Astrocyte (in vitro differentiated cells and primary cell): ENCODE measurements at regions not wholly inside any gene's neighbourhood (a gene's known extent, or its start where the extent isn't known, plus 50 kb on each side); places are given as distances from the start of the nearest gene placed in this dataset.

Source experiments
- DNase-seq: peaks from one replicate; pipeline ENCODE4 v3.0.0-alpha.2; 2010; ENCODE audit warnings: low read depth
- FAIRE-seq: peaks from 2 replicates; lab custom pipeline; 2011; peaks lifted over from hg19 to GRCh38; lab: Jason Lieb, UNC
- H2AFZ ChIP-seq: 2 replicates; pipeline ENCODE4 v1.6.0; 2012; ENCODE audit warnings: low read depth, low read length, inconsistent platforms
- H3K27ac ChIP-seq: 2 replicates; pipeline ENCODE4 v1.5.1; 2011; ENCODE audit warnings: low read depth, low read length, inconsistent platforms
- H3K27me3 ChIP-seq: 2 replicates; pipeline ENCODE4 v1.6.0; 2011; ENCODE audit warnings: low read length, inconsistent platforms; ENCODE audit not compliant: insufficient read depth
- H3K36me3 ChIP-seq: 2 replicates; pipeline ENCODE4 v1.5.1; 2011; ENCODE audit warnings: low read length, inconsistent platforms; ENCODE audit not compliant: insufficient read depth
- H3K4me1 ChIP-seq: 2 replicates; pipeline ENCODE4 v1.5.1; 2011; ENCODE audit warnings: low read length, inconsistent platforms; ENCODE audit not compliant: insufficient read depth
- H3K4me2 ChIP-seq: 2 replicates; pipeline ENCODE4 v1.6.0; 2012; ENCODE audit warnings: low read length, inconsistent platforms
- H3K4me3 ChIP-seq: 2 replicates; pipeline ENCODE4 v1.5.1; 2011; ENCODE audit warnings: low read depth, mild to moderate bottlenecking, low read length, inconsistent platforms; ENCODE audit not compliant: insufficient read depth
- H3K79me2 ChIP-seq: 2 replicates; pipeline ENCODE4 v1.6.0; 2012; ENCODE audit warnings: mild to moderate bottlenecking, low read length, inconsistent platforms; ENCODE audit not compliant: insufficient read depth
- H3K9ac ChIP-seq: 2 replicates; pipeline ENCODE4 v1.6.0; 2012; ENCODE audit warnings: mild to moderate bottlenecking, low read length, inconsistent platforms
- H3K9me3 ChIP-seq: 2 replicates; pipeline ENCODE4 v1.5.1; 2012; ENCODE audit warnings: low read depth, mild to moderate bottlenecking, low read length, inconsistent platforms; ENCODE audit not compliant: insufficient read depth
- H4K20me1 ChIP-seq: 2 replicates; pipeline ENCODE4 v1.6.0; 2012; ENCODE audit warnings: low read length, inconsistent platforms; ENCODE audit not compliant: insufficient read depth
- H3K27ac Mint-ChIP-seq: one replicate; pipeline ENCODE4 v1.8.0; 2021; ENCODE audit warnings: mild to moderate bottlenecking, mixed read lengths; ENCODE audit not compliant: unreplicated experiment
- H3K27me3 Mint-ChIP-seq: one replicate; pipeline ENCODE4 v1.8.0; 2021; ENCODE audit warnings: low read depth, mixed read lengths; ENCODE audit not compliant: unreplicated experiment
- H3K36me3 Mint-ChIP-seq: one replicate; pipeline ENCODE4 v1.8.0; 2021; ENCODE audit warnings: low read depth, mixed read lengths; ENCODE audit not compliant: unreplicated experiment
- H3K4me1 Mint-ChIP-seq: one replicate; pipeline ENCODE4 v1.8.0; 2021; ENCODE audit warnings: low read depth, mixed read lengths; ENCODE audit not compliant: unreplicated experiment
- H3K4me3 Mint-ChIP-seq: one replicate; pipeline ENCODE4 v1.8.0; 2021; ENCODE audit warnings: mild to moderate bottlenecking, moderate library complexity, mixed read lengths; ENCODE audit not compliant: unreplicated experiment
- H3K9me3 Mint-ChIP-seq: one replicate; pipeline ENCODE4 v1.8.0; 2021; ENCODE audit warnings: mild to moderate bottlenecking, mixed read lengths; ENCODE audit not compliant: unreplicated experiment
- CTCF ChIP-seq: IDR thresholded peaks from 2 replicates; pipeline ENCODE4 v1.5.1; 2011; ENCODE audit warnings: low read depth, mild to moderate bottlenecking, inconsistent platforms, low read length, moderate library complexity; ENCODE audit not compliant: insufficient read depth
- EZH2 ChIP-seq: IDR thresholded peaks from 2 replicates; pipeline ENCODE4 v1.6.1; 2012; ENCODE audit warnings: mild to moderate bottlenecking, low read length, inconsistent platforms; ENCODE audit not compliant: insufficient read depth

GRCh38 chr3:82567029-82567600 is 805.7 kb upstream of the GBE1 start:
- no peak overlapping the region for H3K27ac Mint-ChIP-seq
- Histone ChIP-seq H4K20me1 (no peaks in the 10 kb centered on the region), H3K9ac (no peak overlapping the region), H2AFZ (no peak overlapping the region), H3K4me3 (no peak overlapping the region), H3K4me1 (no peaks in the 10 kb centered on the region), H3K79me2 (no peaks in the 10 kb centered on the region), H3K9me3 (no peaks in the 10 kb centered on the region), H3K4me2 (no peak overlapping the region), H3K27ac (no peak overlapping the region), H3K27me3 (no peaks in the 10 kb centered on the region), H3K36me3 (no peaks in the 10 kb centered on the region)
- no peaks in the 10 kb centered on the region for H3K9me3 Mint-ChIP-seq
- no peak overlapping the region for H3K4me3 Mint-ChIP-seq
- H3K4me1 Mint-ChIP-seq: no peaks in the 10 kb centered on the region
- no peaks in the 10 kb centered on the region for H3K36me3 Mint-ChIP-seq
- DNase-seq: no peak
- TF ChIP-seq CTCF: no peak
- no peak for TF ChIP-seq EZH2
- no peaks in the 10 kb centered on the region for H3K27me3 Mint-ChIP-seq
- no peak for FAIRE-seq

DNA sequence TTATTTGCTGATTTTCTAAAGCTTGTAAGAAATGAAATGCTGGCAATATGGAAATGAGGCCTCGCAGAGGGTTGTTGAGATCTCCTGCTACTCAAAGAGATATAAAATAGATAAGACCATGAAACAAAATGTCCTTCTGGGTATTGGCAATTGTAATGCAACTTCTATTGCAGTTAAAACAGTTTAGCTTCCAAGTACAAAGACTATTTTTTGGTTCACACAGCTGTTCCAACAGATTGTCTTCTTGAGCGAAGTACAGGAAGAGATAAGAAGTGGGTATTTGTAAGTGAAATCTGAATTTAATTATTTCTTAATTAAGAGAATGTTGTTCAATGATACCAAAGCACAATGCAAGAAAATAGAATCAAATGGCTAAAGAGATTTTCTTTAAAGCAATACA is 801.5 kb upstream of the GBE1 start:
- Histone ChIP-seq H4K20me1 (no peaks in the 10 kb centered on the region), H3K4me2 (no peak overlapping the region), H3K4me1 (no peaks in the 10 kb centered on the region), H3K79me2 (no peaks in the 10 kb centered on the region), H3K9me3 (no peaks in the 10 kb centered on the region), H3K27ac (no peak overlapping the region), H3K27me3 (no peaks in the 10 kb centered on the region), H3K36me3 (no peaks in the 10 kb centered on the region), H2AFZ (no peak overlapping the region), H3K4me3 (no peak overlapping the region), H3K9ac (no peak overlapping the region)
- DNase-seq (no peak), FAIRE-seq (no peak)
- no peak overlapping the region for H3K27ac Mint-ChIP-seq
- no peak overlapping the region for H3K4me3 Mint-ChIP-seq
- H3K27me3 Mint-ChIP-seq: no peaks in the 10 kb centered on the region
- H3K9me3 Mint-ChIP-seq: no peaks in the 10 kb centered on the region
- TF ChIP-seq EZH2 (no peak), CTCF (no peak)
- no peaks in the 10 kb centered on the region for H3K36me3 Mint-ChIP-seq
- H3K4me1 Mint-ChIP-seq: no peaks in the 10 kb centered on the region

DNA sequence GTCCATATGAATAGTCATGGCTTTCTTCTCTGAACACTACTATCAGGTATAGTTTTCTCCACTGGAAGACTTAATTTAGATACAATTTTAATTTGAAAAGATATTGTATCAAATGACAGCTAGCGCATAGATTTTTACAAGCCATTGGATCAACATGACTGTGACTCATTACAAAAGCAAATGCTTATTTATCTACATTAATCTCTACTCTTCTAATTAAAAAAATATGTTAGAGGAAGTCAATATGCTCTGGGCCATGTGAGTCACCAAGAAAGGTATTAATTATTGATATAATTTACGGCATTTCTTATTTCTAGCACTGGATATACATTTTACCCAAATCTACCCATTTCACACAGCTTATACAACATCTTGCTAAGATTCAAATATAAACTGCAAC is 800.3 kb upstream of the GBE1 start:
- Histone ChIP-seq H3K4me3 (no peak overlapping the region), H3K4me2 (no peak overlapping the region), H3K9ac (no peak overlapping the region), H3K79me2 (no peaks in the 10 kb centered on the region), H3K36me3 (no peaks in the 10 kb centered on the region), H3K9me3 (no peaks in the 10 kb centered on the region), H2AFZ (no peak overlapping the region), H3K27ac (no peak overlapping the region), H4K20me1 (no peaks in the 10 kb centered on the region), H3K4me1 (no peaks in the 10 kb centered on the region), H3K27me3 (no peaks in the 10 kb centered on the region)
- Mint-ChIP-seq H3K4me1 (no peaks in the 10 kb centered on the region), H3K27me3 (no peaks in the 10 kb centered on the region), H3K9me3 (no peaks in the 10 kb centered on the region), H3K36me3 (no peaks in the 10 kb centered on the region), H3K4me3 (no peak overlapping the region), H3K27ac (no peak overlapping the region)
- DNase-seq (no peak), FAIRE-seq (no peak)
- TF ChIP-seq CTCF (no peak), EZH2 (no peak)
